ENCODE measurements at regions not wholly inside any gene's neighbourhood (a gene's known extent, or its start where the extent isn't known, plus 50 kb on each side); places are given as distances from the start of the nearest gene placed in this dataset.
"Not testable (repeated sequence)": the region's sequence is repeated elsewhere in the genome, so short reads cannot be mapped to it uniquely, and the experiment has no call there.

- H3K27ac ChIP-seq (ENCODE audit: low read length): no peak overlapping the region
- no peaks in the 10 kb centered on the region for H3K27me3 ChIP-seq (ENCODE audit: low read depth, low read length)
- H3K9me3 ChIP-seq (ENCODE audit: control insufficient read depth in 1 of 2, low read length in 2 of 2): no peaks in the 10 kb centered on the region
- no peak overlapping the region for H3K4me3 ChIP-seq (ENCODE audit: low read depth in 1 of 2, low read length in 2 of 2)
- H3K4me1 ChIP-seq (ENCODE audit: control insufficient read depth in 1 of 2, insufficient read depth in 2 of 2, low read length in 2 of 2): no peaks in the 10 kb centered on the region
- no peaks in the 10 kb centered on the region for H3K36me3 ChIP-seq (ENCODE audit: control insufficient read depth in 1 of 2, insufficient read depth in 2 of 2, low read length in 2 of 2)
Observed at GRCh38 chr7:115789901-115790300, 240.7 kb downstream of the TFEC start.

GRCh38 chr7:115789473-115789872, 241.1 kb downstream of the TFEC start:
- H3K36me3 ChIP-seq (ENCODE audit: control insufficient read depth in 1 of 2, insufficient read depth in 2 of 2, low read length in 2 of 2); H3K9me3 ChIP-seq (ENCODE audit: control insufficient read depth in 1 of 2, low read length in 2 of 2); H3K4me3 ChIP-seq (ENCODE audit: low read depth in 1 of 2, low read length in 2 of 2); H3K4me1 ChIP-seq (ENCODE audit: control insufficient read depth in 1 of 2, insufficient read depth in 2 of 2, low read length in 2 of 2); H3K27ac ChIP-seq (ENCODE audit: low read length); H3K27me3 ChIP-seq (ENCODE audit: low read depth, low read length): not testable (repeated sequence)

GRCh38 chr7:115782696-115783490, 247.7 kb downstream of the TFEC start:
- no peaks in the 10 kb centered on the region for H3K9me3 ChIP-seq (ENCODE audit: control insufficient read depth in 1 of 2, low read length in 2 of 2)
- H3K27ac ChIP-seq (ENCODE audit: low read length): no peak overlapping the region
- no peaks in the 10 kb centered on the region for H3K27me3 ChIP-seq (ENCODE audit: low read depth, low read length)
- H3K4me3 ChIP-seq (ENCODE audit: low read depth in 1 of 2, low read length in 2 of 2): no peak overlapping the region
- peaks cover 0 to 10% of the 10 kb centered on the region in 2 donors for H3K4me1 ChIP-seq (ENCODE audit: control insufficient read depth in 1 of 2, insufficient read depth in 2 of 2, low read length in 2 of 2)
- no peaks in the 10 kb centered on the region for H3K36me3 ChIP-seq (ENCODE audit: control insufficient read depth in 1 of 2, insufficient read depth in 2 of 2, low read length in 2 of 2)

GRCh38 chr7:115779561-115779960, 251.0 kb downstream of the TFEC start:
- Histone ChIP-seq H3K27me3 (ENCODE audit: low read depth, low read length) (no peaks in the 10 kb centered on the region), H3K4me3 (ENCODE audit: low read depth in 1 of 2, low read length in 2 of 2) (no peak overlapping the region)

GRCh38 chr7:115775981-115776380, 254.6 kb downstream of the TFEC start:
- Histone ChIP-seq H3K27ac (ENCODE audit: low read length) (no peak overlapping the region), H3K36me3 (ENCODE audit: control insufficient read depth in 1 of 2, insufficient read depth in 2 of 2, low read length in 2 of 2) (no peaks in the 10 kb centered on the region), H3K27me3 (ENCODE audit: low read depth, low read length) (no peaks in the 10 kb centered on the region), H3K4me1 (ENCODE audit: control insufficient read depth in 1 of 2, insufficient read depth in 2 of 2, low read length in 2 of 2) (no peaks in the 10 kb centered on the region), H3K4me3 (ENCODE audit: low read depth in 1 of 2, low read length in 2 of 2) (no peak overlapping the region), H3K9me3 (ENCODE audit: control insufficient read depth in 1 of 2, low read length in 2 of 2) (no peaks in the 10 kb centered on the region)

More at GRCh38 chr7:115779561-115779960, 251.0 kb downstream of the TFEC start:
- Histone ChIP-seq H3K27ac (ENCODE audit: low read length) (no peak overlapping the region), H3K4me1 (ENCODE audit: control insufficient read depth in 1 of 2, insufficient read depth in 2 of 2, low read length in 2 of 2) (peaks cover 0 to 10% of the 10 kb centered on the region in 2 donors), H3K36me3 (ENCODE audit: control insufficient read depth in 1 of 2, insufficient read depth in 2 of 2, low read length in 2 of 2) (no peaks in the 10 kb centered on the region), H3K9me3 (ENCODE audit: control insufficient read depth in 1 of 2, low read length in 2 of 2) (no peaks in the 10 kb centered on the region)

GRCh38 chr7:115763347-115763746, 267.2 kb downstream of the TFEC start:
- Histone ChIP-seq H3K27me3 (ENCODE audit: low read depth, low read length) (no peaks in the 10 kb centered on the region), H3K36me3 (ENCODE audit: control insufficient read depth in 1 of 2, insufficient read depth in 2 of 2, low read length in 2 of 2) (no peaks in the 10 kb centered on the region), H3K27ac (ENCODE audit: low read length) (no peak overlapping the region), H3K9me3 (ENCODE audit: control insufficient read depth in 1 of 2, low read length in 2 of 2) (no peaks in the 10 kb centered on the region), H3K4me3 (ENCODE audit: low read depth in 1 of 2, low read length in 2 of 2) (no peak overlapping the region), H3K4me1 (ENCODE audit: control insufficient read depth in 1 of 2, insufficient read depth in 2 of 2, low read length in 2 of 2) (no peaks in the 10 kb centered on the region)

- H3K4me1 ChIP-seq (ENCODE audit: control insufficient read depth in 1 of 2, insufficient read depth in 2 of 2, low read length in 2 of 2): no peaks in the 10 kb centered on the region
- no peaks in the 10 kb centered on the region for H3K27me3 ChIP-seq (ENCODE audit: low read depth, low read length)
- no peaks in the 10 kb centered on the region for H3K36me3 ChIP-seq (ENCODE audit: control insufficient read depth in 1 of 2, insufficient read depth in 2 of 2, low read length in 2 of 2)
Observed at GRCh38 chr7:115758025-115758424, 272.5 kb downstream of the TFEC start.

GRCh38 chr7:115754226-115754625, 276.3 kb downstream of the TFEC start:
- Histone ChIP-seq H3K36me3 (ENCODE audit: control insufficient read depth in 1 of 2, insufficient read depth in 2 of 2, low read length in 2 of 2) (no peaks in the 10 kb centered on the region), H3K27me3 (ENCODE audit: low read depth, low read length) (no peaks in the 10 kb centered on the region), H3K4me1 (ENCODE audit: control insufficient read depth in 1 of 2, insufficient read depth in 2 of 2, low read length in 2 of 2) (no peaks in the 10 kb centered on the region), H3K4me3 (ENCODE audit: low read depth in 1 of 2, low read length in 2 of 2) (no peak overlapping the region), H3K27ac (ENCODE audit: low read length) (no peak overlapping the region), H3K9me3 (ENCODE audit: control insufficient read depth in 1 of 2, low read length in 2 of 2) (no peaks in the 10 kb centered on the region)

More at GRCh38 chr7:115758025-115758424, 272.5 kb downstream of the TFEC start:
- no peaks in the 10 kb centered on the region for H3K9me3 ChIP-seq (ENCODE audit: control insufficient read depth in 1 of 2, low read length in 2 of 2)
- H3K27ac ChIP-seq (ENCODE audit: low read length): no peak overlapping the region
- H3K4me3 ChIP-seq (ENCODE audit: low read depth in 1 of 2, low read length in 2 of 2): no peak overlapping the region

- H3K27me3 ChIP-seq (ENCODE audit: low read depth, low read length): no peaks in the 10 kb centered on the region
- H3K9me3 ChIP-seq (ENCODE audit: control insufficient read depth in 1 of 2, low read length in 2 of 2): no peaks in the 10 kb centered on the region
- no peaks in the 10 kb centered on the region for H3K4me1 ChIP-seq (ENCODE audit: control insufficient read depth in 1 of 2, insufficient read depth in 2 of 2, low read length in 2 of 2)
- no peak overlapping the region for H3K27ac ChIP-seq (ENCODE audit: low read length)
- H3K4me3 ChIP-seq (ENCODE audit: low read depth in 1 of 2, low read length in 2 of 2): no peak overlapping the region
- H3K36me3 ChIP-seq (ENCODE audit: control insufficient read depth in 1 of 2, insufficient read depth in 2 of 2, low read length in 2 of 2): no peaks in the 10 kb centered on the region
Observed at GRCh38 chr7:115749924-115750323, 280.6 kb downstream of the TFEC start.

- no peaks in the 10 kb centered on the region for H3K27me3 ChIP-seq (ENCODE audit: low read depth, low read length)
- no peaks in the 10 kb centered on the region for H3K9me3 ChIP-seq (ENCODE audit: control insufficient read depth in 1 of 2, low read length in 2 of 2)
- no peaks in the 10 kb centered on the region for H3K36me3 ChIP-seq (ENCODE audit: control insufficient read depth in 1 of 2, insufficient read depth in 2 of 2, low read length in 2 of 2)
- no peak overlapping the region for H3K4me3 ChIP-seq (ENCODE audit: low read depth in 1 of 2, low read length in 2 of 2)
- H3K4me1 ChIP-seq (ENCODE audit: control insufficient read depth in 1 of 2, insufficient read depth in 2 of 2, low read length in 2 of 2): no peaks in the 10 kb centered on the region
- H3K27ac ChIP-seq (ENCODE audit: low read length): no peak overlapping the region
Observed at GRCh38 chr7:115748123-115748738, 282.3 kb downstream of the TFEC start.

GRCh38 chr7:115747174-115747573, 283.4 kb downstream of the TFEC start:
- H3K36me3 ChIP-seq (ENCODE audit: control insufficient read depth in 1 of 2, insufficient read depth in 2 of 2, low read length in 2 of 2): no peaks in the 10 kb centered on the region
- H3K9me3 ChIP-seq (ENCODE audit: control insufficient read depth in 1 of 2, low read length in 2 of 2): no peaks in the 10 kb centered on the region
- no peaks in the 10 kb centered on the region for H3K4me1 ChIP-seq (ENCODE audit: control insufficient read depth in 1 of 2, insufficient read depth in 2 of 2, low read length in 2 of 2)
- no peak overlapping the region for H3K4me3 ChIP-seq (ENCODE audit: low read depth in 1 of 2, low read length in 2 of 2)
- H3K27me3 ChIP-seq (ENCODE audit: low read depth, low read length): no peaks in the 10 kb centered on the region
- H3K27ac ChIP-seq (ENCODE audit: low read length): no peak overlapping the region

Data from muscle layer of duodenum (tissue), 2 donors.